GM18502 (cell line): ENCODE measurements at regions not wholly inside any gene's neighbourhood (a gene's known extent, or its start where the extent isn't known, plus 50 kb on each side); places are given as distances from the start of the nearest gene placed in this dataset.
"Not testable (repeated sequence)": the region's sequence is repeated elsewhere in the genome, so short reads cannot be mapped to it uniquely, and the experiment has no call there.

Experiments
- ATAC-seq: cut with Tn5 transposase; IDR thresholded peaks from one replicate; pipeline ENCODE4 v1.9.1; 2021; ENCODE audit warnings: mild to moderate bottlenecking; ENCODE audit not compliant: unreplicated experiment, poor library complexity

- no peak for ATAC-seq
These were observed 54.3 kb upstream of the ITGB1 start for GRCh38 chr10:33012306-33012705.

- ATAC-seq: no peak
These were observed 52.4 kb upstream of the ITGB1 start for GRCh38 chr10:33010132-33011037.

- no peak for ATAC-seq
These were observed 51.5 kb upstream of the ITGB1 start for GRCh38 chr10:33009244-33010131.

- peak; percentile 47 for ATAC-seq
These were observed 50.6 kb upstream of the ITGB1 start for GRCh38 chr10:33008499-33009243.

- not testable (repeated sequence) for ATAC-seq
These were observed 49.8 kb upstream of the ITGB1 start for GRCh38 chr10:33007731-33008381.
